ENCODE measurements at regions not wholly inside any gene's neighbourhood (a gene's known extent, or its start where the extent isn't known, plus 50 kb on each side); places are given as distances from the start of the nearest gene placed in this dataset.

- TF ChIP-seq POLR2A (IDR thresholded peaks at IDR 0.05) = no peak
- TF ChIP-seq, protein P1, sequence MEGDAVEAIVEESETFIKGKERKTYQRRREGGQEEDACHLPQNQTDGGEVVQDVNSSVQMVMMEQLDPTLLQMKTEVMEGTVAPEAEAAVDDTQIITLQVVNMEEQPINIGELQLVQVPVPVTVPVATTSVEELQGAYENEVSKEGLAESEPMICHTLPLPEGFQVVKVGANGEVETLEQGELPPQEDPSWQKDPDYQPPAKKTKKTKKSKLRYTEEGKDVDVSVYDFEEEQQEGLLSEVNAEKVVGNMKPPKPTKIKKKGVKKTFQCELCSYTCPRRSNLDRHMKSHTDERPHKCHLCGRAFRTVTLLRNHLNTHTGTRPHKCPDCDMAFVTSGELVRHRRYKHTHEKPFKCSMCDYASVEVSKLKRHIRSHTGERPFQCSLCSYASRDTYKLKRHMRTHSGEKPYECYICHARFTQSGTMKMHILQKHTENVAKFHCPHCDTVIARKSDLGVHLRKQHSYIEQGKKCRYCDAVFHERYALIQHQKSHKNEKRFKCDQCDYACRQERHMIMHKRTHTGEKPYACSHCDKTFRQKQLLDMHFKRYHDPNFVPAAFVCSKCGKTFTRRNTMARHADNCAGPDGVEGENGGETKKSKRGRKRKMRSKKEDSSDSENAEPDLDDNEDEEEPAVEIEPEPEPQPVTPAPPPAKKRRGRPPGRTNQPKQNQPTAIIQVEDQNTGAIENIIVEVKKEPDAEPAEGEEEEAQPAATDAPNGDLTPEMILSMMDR (IDR thresholded peaks at IDR 0.05) = no peak
Observed at GRCh38 chr10:21388589-21388988, 136.9 kb downstream of the SKIDA1 start.
